Endothelial cell of umbilical vein (primary cell): ENCODE measurements at regions not wholly inside any gene's neighbourhood (a gene's known extent, or its start where the extent isn't known, plus 50 kb on each side); places are given as distances from the start of the nearest gene placed in this dataset.

Source experiments
- CTCF ChIP-seq, 2 donors: IDR thresholded peaks; 1 replicate in 1 of 2; 2 replicates in 1 of 2; pipeline ENCODE4 v1.5.1; 2011; ENCODE audit warnings: low read length in 2 of 2, mild to moderate bottlenecking in 2 of 2, moderate library complexity in 2 of 2, control low read depth in 1 of 2, inconsistent platforms in 1 of 2, low read depth in 1 of 2; ENCODE audit not compliant: insufficient read depth in 1 of 2; ENCODE audit errors: extremely low read depth in 1 of 2
- POLR2A ChIP-seq: IDR thresholded peaks from 2 replicates; pipeline ENCODE4 v1.6.1; 2012; ENCODE audit warnings: low read depth, mild to moderate bottlenecking, control low read depth, low read length

- no peak for TF ChIP-seq POLR2A
- TF ChIP-seq CTCF (IDR thresholded peaks at IDR 0.05; ENCODE audit: extremely low read depth in 1 of 2, insufficient read depth in 1 of 2, low read depth in 1 of 2, low read length in 2 of 2): no peak
These were observed 96.6 kb upstream of the TNR start for GRCh38 chr1:175839779-175840669.
